ENCODE measurements at regions not wholly inside any gene's neighbourhood (a gene's known extent, or its start where the extent isn't known, plus 50 kb on each side); places are given as distances from the start of the nearest gene placed in this dataset.

- TF ChIP-seq CTCF (IDR thresholded peaks at IDR 0.05) (no peak), POLR2A (IDR thresholded peaks at IDR 0.05) (no peak)
Observed at GRCh38 chr1:82507011-82507410, 706.3 kb downstream of the ADGRL2 start.

All from upper lobe of left lung (tissue), 4 donors.